ENCODE measurements at regions not wholly inside any gene's neighbourhood (a gene's known extent, or its start where the extent isn't known, plus 50 kb on each side); places are given as distances from the start of the nearest gene placed in this dataset.
A peak's percentile ranks its signal among the peaks of the same experiment; 100 is the strongest.
"Not testable (repeated sequence)": the region's sequence is repeated elsewhere in the genome, so short reads cannot be mapped to it uniquely, and the experiment has no call there.

DNA sequence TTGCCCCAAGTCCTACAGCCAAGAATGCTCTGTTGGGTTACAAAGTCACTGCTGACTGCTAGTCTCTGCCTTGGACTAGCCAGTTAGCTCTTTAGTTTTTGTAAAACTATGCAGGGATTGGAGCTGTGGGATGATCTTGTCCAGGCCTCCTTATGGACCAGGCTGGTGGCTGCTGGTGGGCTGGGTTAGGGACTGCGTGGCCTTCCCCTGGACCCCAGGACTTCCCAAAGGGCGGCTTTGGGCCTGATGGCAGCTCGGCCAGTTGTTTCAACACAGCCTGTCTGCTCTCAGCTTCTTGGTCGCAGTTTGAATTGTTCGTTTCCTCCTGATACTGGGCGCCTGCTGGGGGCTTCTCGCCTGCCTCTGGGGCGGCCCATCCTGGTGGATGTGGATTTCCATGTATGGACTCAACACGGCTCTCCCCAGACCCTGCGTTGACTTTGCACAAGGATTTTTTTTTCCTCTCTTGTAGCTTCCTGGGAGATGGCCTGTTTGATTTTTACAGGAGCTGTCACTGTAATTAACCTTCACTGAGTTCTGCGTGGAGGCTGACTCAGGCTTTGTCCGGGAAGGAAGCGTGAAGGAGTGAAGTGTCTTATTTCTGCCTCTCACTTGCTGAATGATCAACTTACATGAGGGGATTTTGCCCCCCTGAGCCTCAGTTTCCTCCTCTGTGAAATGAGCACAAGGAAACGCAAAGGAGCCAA, 91.9 kb upstream of the NEURL1B start:
- no peak for DNase-seq

DNA sequence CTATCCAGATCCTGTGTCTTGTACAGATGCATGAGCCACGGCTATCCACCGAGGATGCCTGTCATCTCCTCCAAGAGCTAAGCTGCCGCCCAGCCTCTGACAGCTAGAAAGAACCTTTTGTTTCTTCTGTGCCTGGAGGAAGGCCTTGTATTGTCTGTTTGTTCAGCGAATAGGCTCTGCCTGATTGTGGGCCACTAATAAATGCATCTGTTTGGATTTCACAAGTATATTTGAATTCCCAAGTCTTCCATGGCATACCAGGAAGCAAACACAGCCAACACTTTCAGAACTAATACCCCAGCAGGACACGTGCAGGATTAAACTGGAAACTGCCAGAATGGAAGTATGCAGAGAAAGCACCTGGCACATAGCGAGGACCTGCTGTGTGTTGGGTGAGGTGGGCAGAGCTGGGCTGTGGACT, 92.7 kb upstream of the NEURL1B start:
- peak in 17 of 58 donors; percentile 12 to 71 (median 41) for DNase-seq

DNA sequence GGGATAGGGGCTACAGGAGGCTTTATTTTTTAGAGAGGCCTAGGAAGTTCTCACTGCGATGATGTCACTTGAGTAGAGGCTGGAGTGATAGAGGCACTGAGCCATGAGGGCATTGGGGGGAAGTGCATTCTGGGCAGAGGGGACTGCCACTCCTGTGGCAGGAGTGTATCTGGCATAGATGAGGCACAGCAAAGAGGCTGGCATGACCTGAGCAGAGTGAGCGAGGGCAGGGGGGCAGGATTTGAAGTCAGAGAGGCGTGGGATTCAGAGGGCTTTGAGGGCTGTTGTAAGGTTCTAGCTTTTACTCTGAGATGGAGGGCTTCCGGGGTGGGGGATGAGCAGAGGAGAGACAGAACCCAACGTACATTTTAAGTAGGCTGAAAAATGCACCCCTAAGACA, 91.9 kb upstream of the SH3PXD2B start:
- DNase-seq, result no peak

DNA sequence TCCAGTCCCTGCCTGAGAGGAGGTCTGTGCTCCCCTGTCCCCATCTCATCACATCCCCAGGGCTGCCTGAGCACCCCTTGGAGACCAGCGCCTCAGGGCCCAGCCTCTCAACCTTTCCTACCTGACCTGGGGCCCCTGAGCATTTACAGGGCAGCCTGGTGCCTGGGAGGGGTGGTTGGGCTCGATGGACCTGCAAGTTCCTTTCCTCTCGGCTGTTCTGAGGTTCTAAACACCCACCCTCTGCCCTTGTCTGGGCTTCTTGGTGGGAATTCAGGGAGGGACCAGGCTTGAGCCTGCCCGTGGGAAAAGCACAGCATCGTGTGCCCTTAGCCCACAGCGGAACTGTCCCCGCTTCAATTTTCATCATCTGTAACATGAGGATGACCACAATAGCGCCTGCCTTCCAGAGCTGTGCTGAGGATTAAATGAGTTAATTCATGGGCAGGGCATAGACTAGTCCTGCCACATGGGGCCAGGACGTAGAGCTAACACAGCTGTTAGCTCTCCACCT, 91.0 kb upstream of the SH3PXD2B start:
- no peak for DNase-seq

DNA sequence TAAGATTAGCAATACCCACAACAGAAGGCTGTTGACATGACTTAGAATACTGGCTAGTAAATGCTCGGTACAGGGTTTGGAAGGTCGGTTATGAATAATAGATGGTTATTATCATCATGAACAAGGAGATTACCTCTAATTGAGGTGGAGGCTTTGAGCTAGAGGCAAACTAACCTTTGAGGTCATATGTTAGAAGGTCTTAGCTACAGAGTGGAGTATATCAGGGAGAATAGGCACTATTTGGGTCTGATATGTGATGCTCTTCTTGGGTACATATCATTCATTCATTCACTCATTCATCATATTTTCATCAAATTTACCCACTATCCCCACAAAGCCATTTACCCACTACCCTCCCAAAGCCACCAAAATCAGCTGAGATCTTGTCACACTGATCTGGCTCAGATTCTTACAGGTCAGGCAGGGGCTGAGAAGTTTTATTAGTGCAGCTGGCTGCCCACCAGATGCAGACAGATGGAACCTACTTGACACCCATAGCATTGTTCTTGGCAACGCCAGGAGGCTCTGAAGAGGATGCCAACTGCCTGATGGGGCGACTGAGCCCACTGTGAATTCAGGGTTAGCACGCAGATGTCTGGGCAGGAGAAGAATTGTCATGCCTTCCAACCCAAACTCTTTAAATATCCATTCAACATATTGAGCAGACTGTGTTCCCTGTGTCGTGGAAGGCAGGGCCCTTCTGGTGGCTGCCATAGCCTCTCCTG, 90.2 kb upstream of the SH3PXD2B start:
- peak in 4 of 58 donors; percentile 11 to 24 (median 20) for DNase-seq

DNA sequence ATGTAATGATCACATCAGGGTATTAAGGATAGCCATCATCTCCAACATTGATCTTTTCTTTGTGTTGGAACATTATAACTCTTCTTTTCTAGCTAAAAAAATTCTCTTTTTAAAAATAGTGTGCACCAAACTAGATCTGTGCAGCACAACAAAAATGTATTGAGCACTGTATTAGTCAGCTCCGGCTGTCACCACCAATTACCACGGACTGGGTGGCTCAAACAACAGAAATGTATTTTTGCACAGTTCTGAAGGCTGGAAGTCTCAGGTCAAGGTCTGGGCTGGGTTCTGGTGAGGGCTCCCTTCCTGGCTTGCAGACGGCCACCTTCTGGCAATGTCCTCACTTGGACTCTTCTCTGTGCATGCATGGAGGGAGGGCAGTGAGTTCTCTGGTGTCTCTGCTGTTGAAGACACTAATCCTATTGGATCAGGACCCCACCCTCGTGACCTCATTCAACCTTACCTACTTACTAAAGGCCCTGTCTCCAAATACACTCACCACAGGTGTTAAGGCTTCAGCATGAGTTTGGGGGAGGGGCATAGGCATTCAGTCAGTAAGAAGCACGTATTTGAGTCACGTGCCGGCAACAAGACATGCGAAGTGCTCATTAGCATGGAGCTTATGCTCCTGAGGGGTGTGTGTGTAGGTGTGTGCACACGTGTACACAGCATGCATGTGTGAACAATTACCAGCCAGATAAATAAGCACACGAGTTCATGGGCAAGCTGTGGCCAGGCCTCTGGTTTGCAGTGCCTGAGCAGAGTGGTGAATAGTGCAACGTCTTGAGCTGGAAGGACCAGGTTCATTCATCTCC, 89.4 kb upstream of the SH3PXD2B start:
- no peak for DNase-seq

DNA sequence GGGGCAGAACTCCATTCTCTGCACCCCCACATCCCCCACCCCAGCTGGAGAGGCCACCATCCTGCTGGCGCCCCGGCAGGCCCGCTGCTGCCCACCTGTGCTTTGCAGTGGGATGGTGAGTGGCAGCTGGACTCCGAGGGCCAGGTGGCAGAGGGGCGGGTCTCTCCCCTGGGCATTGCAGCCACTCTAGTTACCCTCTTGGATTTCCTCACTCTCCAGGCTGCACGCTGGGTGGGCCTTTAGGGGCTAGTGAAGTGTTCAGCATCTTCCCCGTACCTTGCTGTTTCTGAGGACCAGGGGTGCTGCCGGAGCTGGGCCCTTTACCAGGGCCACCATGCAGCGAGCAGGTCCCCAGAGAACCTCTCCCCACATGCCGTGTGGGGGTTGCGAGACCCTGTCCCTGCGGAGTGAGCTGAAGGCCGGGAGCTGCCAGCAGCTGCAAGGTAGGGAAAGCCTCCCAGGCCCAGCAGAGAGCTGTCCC, 88.4 kb upstream of the SH3PXD2B start:
- DNase-seq, result no peak

DNA sequence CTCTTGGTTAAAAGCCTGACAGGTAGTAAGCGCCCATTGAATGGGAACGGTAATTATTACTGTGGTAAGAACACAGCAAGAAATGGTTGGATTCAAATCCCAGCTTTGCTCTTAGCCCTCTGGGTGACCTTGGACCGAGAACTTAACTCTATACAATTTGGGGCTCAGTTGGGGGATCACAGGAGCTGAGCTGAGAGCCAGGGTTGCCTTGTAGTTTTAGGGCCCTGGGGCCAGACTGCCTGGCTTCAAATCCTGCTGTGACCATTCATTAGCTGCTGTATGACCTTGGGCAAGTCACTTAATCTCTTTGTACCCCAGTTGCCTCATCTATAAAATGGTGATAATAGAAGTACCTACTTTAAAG, 87.4 kb upstream of the SH3PXD2B start:
- no peak for DNase-seq

DNA sequence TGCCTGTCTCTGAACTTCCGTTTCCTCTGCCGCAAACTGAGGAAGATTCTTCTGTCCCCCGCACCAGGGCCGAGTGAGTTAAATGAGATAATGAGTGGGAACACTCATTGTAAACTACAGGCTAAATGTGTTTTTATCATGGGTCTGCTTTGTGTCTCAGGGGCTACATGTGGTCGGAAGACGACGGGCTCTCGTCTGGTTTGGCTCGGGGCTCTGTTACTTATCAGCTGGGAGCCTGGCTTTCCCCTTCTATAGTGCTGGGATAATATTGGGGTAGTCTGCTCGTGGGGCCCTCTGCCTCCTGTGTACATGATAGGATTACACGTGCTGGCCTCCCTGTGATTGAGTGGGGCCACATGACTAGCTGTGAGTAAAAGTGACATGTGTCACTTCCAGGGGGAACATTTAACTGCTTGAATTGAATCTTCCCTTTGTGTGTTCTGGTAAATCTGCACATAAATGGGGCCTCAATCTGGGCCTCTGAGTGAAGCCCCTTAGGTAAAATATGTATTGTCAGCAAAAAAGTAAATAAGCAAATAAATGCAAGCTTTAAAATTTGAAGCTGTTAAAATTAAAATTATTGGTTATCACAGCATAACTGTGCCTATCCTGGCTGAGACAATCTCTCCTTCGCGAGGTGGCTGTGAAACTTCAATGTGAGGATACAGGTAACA, 86.9 kb upstream of the SH3PXD2B start:
- DNase-seq, result no peak

DNA sequence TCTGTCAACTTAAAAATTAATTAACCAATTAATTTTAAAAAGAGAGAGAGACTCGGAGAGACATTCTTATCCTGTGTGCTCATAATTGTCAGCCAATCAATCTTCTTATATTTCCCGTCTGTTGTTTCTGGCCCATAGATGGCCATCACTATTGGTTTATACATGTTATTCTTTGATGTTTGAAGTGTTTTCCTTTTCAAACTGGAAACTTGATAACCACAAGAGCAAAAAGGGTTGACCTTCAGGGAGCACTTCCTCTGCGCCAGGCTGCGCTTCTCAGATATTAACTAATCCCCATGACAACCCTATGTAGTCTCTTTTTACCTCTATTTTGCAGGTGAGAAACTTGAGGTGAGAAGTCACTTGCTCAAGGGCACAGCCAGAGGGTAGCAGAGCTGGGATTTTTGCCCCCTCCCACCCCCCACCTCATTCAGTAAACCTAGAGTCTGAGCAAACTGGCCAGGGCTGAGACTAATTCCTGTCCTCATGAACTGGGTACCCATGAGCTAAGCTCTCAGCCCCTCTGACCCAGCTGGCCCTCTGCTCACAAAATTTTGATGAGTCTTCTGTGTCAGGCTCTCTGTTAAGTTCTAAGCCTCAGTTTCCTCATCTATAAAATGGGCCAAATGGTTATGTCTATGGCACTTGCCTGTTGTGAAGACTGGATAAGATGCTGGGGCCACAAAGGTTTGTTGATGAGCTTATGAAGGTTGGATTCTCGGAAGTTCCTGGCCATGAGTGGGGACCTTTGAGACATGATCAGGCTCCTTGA, 86.0 kb upstream of the SH3PXD2B start:
- DNase-seq, result no peak

DNA sequence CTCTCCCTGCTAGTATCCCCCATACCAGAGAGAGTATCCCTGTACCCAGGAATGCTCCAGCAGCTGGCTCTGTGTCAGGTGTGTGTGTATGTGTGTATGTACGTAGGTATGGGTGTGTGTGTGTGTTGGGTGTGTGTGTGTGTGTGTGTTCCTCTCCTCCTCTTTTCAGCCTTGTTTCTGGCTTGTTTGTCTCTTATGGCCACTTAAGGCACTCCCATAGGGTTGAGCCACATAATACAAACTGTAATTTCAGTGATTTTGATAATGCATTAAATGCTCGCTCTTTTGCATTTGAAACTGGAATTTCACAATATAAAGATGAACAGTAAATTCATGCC, 80.8 kb upstream of the SH3PXD2B start:
- no peak for DNase-seq

DNA sequence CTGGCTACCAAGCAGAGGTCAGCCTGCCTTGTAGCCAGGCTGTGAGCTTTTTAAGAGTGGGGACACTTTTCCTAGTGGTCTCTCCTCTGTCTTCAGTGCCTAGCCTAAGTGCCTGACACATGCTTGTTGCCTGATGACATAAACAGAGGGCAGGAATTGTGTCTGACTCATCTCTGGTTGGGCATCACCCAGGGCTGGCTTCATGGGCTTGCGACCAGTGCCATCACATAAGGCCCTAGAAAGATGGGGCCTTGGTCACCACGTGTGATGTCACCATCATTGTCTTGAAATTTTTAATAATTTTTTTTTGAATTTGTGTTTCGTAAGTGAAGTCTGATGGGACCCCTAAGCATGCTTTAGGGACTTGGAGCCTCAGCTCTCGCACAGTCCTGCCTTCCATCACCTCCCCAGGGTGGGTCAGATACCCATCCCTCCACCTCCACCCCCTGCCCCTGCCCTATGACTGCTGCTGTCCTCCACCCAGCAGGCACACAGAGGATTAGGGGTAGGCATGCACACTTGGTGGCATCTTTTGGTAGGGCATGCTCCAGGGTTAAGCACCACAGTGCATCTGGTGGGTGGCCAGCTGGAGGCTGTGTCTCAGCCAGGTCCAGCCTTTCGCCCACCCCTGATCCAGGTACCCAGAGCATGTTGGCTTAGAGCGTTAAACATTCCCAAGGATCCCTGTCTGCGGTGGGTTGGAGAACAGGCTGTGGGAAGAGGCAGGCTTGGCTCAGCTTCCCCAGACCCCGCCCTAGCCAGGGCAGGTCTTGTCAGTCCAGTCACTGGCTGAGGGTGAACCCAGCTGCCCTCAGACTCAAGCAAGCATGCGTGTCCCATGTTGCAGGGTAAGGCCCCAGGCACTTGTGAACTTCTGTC, 80.1 kb upstream of the SH3PXD2B start:
- no peak for DNase-seq

DNA sequence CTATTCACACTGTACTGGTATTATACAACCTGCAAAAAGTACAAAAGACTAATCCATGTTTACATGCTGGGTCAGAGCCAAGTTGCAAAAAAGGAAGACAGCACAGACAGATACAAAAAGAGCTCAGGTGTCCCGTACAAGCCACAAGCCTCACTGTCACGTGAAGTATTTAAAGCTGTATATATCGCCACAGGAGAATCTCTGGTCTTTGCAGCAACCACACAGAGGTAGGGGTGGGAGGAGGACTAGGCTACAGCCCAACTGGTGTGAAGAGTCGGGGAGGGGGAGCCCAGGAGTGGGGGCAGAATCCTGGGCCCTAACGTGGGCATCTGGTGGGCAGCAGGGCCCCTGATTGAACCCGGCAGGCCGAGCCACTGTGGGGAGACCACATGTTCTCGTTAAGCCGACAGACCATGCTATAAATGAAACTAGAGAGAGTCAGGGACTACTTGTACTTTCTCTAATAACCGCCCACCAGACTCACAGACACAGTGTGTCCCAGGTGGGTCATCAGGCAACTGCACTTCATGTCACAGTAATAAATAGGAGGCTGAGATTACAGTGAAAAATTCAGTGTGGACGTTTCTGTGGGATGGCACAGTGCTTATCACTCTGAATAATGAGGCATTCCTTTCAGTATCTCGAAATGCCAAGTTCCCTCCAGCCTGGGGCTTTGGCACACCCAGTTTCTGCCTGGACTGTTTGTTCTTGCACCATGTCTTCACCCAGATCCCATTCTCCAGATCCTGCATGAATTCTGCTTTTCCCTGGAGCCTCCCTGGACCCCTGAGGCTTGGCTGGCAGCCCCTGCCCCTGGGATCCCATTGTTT, 79.3 kb upstream of the SH3PXD2B start:
- peak in 1 of 58 donors; percentile 42 for DNase-seq

DNA sequence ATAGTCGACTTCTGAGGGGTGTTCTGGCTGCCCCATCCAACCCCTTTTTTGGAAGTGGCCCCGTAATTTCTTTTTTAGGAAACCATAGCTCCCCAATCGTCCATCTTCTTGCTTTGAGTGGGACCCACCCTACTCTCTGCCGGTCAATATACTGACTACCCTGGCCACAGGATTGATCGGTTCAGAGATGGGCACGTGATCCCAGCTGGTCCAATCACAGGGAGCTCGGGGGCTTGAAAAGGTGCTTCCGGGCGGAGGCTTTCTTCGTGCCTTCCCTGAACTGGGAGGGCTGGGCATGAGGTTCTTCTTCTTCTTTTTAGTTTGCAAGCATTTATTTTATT, 78.7 kb upstream of the SH3PXD2B start:
- no peak for DNase-seq

DNA sequence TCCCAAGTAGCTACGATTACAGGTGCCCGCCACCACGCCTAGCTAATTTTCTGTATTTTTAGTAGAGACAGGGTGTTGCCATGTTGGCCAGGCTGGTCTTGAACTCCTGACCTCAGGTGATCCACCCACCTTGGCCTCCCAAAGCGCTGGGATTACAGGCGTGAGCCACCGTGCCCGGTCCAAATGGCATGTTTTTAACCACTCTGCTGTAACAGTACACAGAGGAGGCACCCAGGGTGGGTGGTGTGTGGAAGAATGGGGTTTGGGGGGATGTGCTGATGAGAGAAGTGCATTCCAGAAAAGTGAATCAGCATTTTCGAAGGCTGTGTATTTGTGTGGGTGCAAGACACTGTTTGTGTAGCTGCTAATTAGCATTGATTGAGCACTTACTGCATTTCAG, 78.1 kb upstream of the SH3PXD2B start:
- not testable (repeated sequence) for DNase-seq

DNA sequence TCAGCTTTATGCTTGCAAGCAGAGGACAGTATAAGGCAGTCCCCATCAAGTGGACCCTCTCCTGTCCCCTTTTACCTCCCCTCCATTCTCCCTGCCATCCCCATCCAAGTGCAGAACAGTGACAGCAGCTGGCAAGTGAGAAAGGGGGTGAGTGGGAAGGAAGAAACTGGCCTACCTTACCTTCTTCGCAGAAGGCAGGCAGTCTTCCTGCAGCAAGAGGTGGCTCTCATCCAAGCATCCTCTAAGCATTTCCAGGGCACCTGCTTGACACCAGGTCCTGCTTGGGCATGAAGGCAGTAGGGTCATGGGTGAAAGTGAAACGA, 77.3 kb upstream of the SH3PXD2B start:
- no peak for DNase-seq

DNA sequence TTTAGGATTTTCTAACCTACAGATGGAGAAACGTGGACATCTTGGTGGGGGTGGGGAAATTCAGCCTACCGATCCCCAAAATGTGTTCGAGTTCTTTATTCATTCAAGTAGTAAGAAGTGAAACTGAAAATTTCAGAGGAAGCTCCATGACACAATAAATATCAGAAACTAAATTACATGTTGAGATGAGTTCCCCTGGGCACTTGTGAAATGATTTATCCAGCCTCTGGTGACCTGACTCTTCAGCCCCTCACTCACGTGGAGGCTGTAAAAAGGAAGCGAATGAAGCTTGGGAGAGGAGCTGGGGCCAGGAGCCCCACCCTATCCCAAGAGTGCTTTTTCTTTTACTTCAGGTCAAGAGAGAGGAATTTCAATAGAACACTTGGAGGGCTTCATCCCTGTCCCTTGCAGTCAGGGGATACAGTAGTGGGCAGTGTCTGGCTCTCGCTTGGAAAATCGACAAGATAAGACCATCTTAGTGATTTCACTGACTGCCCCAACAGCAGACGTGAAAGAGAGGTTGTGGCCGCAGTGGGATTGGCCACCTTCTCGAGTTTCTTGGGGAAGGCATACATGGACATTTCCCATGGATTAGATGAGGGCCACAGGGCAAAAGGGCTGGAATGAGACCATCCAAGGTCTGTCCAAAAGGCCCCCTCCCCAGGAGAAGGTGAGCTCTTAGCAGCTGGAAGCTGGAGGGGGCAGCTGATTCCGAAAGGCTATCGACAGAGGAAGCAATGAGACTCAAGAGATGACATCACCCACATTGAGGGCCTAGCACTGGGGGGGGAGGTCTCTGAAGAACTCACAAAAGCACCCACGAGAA, 76.8 kb upstream of the SH3PXD2B start:
- no peak for DNase-seq

DNA sequence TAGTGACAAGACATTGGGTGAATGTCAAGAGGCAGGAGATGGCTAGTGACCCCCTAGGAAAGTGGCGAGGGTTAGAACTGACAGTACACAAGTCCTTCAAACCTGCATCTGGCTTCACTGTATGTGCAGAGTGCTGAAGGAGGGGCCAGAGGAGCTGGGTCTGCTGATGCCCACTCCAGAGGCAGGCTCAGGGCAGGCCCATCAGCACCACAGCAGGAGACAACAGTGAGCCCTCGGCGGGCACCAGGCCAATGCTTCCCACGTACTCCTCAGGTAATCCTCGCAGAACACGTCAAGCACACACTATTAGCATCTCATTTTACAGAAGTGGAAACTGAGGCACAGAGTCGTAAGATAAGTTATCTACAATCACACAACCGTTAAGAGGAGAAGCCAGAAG, 76.1 kb upstream of the SH3PXD2B start:
- DNase-seq, result no peak

Measured in anterior cingulate cortex (tissue), 58 donors.